H9 (cell line): ENCODE measurements at regions not wholly inside any gene's neighbourhood (a gene's known extent, or its start where the extent isn't known, plus 50 kb on each side); places are given as distances from the start of the nearest gene placed in this dataset.

Source experiments
- DNase-seq: peaks from one replicate; pipeline ENCODE4 v3.0.0-alpha.2; 2017
- H2AFZ ChIP-seq: one replicate; pipeline ENCODE4 v1.6.1; 2013; ENCODE audit warnings: mild to moderate bottlenecking, low read length, control low read depth, moderate library complexity
- H2AK5ac ChIP-seq: 2 replicates; pipeline ENCODE4 v1.6.1; 2013; ENCODE audit warnings: low read length, control low read depth, mixed read lengths; ENCODE audit not compliant: insufficient read length
- H2BK120ac ChIP-seq: one replicate; pipeline ENCODE4 v1.6.1; 2013; ENCODE audit warnings: low read depth, mild to moderate bottlenecking, low read length, control low read depth, inconsistent platforms; ENCODE audit not compliant: poor library complexity, severe bottlenecking
- H2BK12ac ChIP-seq: 2 replicates; pipeline ENCODE4 v1.6.1; 2013; ENCODE audit warnings: low read length, control low read depth, mixed read lengths, low read depth; ENCODE audit not compliant: insufficient read length
- H2BK15ac ChIP-seq: 2 replicates; pipeline ENCODE4 v1.6.1; 2013; ENCODE audit warnings: low read depth, low read length, control low read depth
- H2BK20ac ChIP-seq: one replicate; pipeline ENCODE4 v1.6.1; 2013; ENCODE audit warnings: low read depth, mild to moderate bottlenecking, low read length, control low read depth, inconsistent platforms; ENCODE audit not compliant: poor library complexity, severe bottlenecking
- H2BK5ac ChIP-seq: 2 replicates; pipeline ENCODE4 v1.6.1; 2013; ENCODE audit warnings: low read length, control low read depth, mixed read lengths; ENCODE audit not compliant: insufficient read length
- H3K14ac ChIP-seq: 2 replicates; pipeline ENCODE4 v1.6.1; 2013; ENCODE audit warnings: low read length, control low read depth; ENCODE audit not compliant: insufficient read depth
- H3K18ac ChIP-seq: 2 replicates; pipeline ENCODE4 v1.6.1; 2013; ENCODE audit warnings: low read depth, mild to moderate bottlenecking, mixed read lengths, low read length, control low read depth; ENCODE audit not compliant: insufficient read length
- H3K23ac ChIP-seq: 2 replicates; pipeline ENCODE4 v1.6.1; 2013; ENCODE audit warnings: low read length, control low read depth, mixed read lengths, low read depth; ENCODE audit not compliant: insufficient read length
- H3K23me2 ChIP-seq: 2 replicates; pipeline ENCODE4 v1.6.1; 2013; ENCODE audit warnings: low read depth, mild to moderate bottlenecking, mixed read lengths, low read length, control low read depth; ENCODE audit not compliant: insufficient read length, poor library complexity, severe bottlenecking
- H3K27ac ChIP-seq: 2 replicates; pipeline ENCODE4 v1.5.1; 2013; ENCODE audit warnings: low read length, control low read depth, mixed read lengths, low read depth; ENCODE audit not compliant: insufficient read length
- H3K27me3 ChIP-seq: 2 replicates; pipeline ENCODE4 v1.6.1; 2013; ENCODE audit warnings: low read length, control low read depth, inconsistent platforms; ENCODE audit not compliant: insufficient read depth
- H3K4ac ChIP-seq: 2 replicates; pipeline ENCODE4 v1.6.1; 2013; ENCODE audit warnings: low read depth, mild to moderate bottlenecking, control low read depth, inconsistent platforms, low read length, moderate library complexity
- H3K4me1 ChIP-seq: 2 replicates; pipeline ENCODE4 v1.6.1; 2013; ENCODE audit warnings: low read length, control low read depth, inconsistent platforms; ENCODE audit not compliant: insufficient read depth
- H3K4me2 ChIP-seq: 2 replicates; pipeline ENCODE4 v1.6.1; 2013; ENCODE audit warnings: low read length, control low read depth, mixed read lengths; ENCODE audit not compliant: insufficient read length, insufficient read depth
- H3K56ac ChIP-seq: 2 replicates; pipeline ENCODE4 v1.6.1; 2013; ENCODE audit warnings: low read depth, mild to moderate bottlenecking, mixed read lengths, low read length, control low read depth; ENCODE audit not compliant: insufficient read length
- H3K79me1 ChIP-seq: 2 replicates; pipeline ENCODE4 v1.6.1; 2013; ENCODE audit warnings: low read depth, mild to moderate bottlenecking, moderate library complexity, low read length, control low read depth, inconsistent platforms; ENCODE audit not compliant: insufficient read depth, poor library complexity, severe bottlenecking
- H3K79me2 ChIP-seq: 2 replicates; pipeline ENCODE4 v1.6.1; 2013; ENCODE audit warnings: low read length, control low read depth, inconsistent platforms; ENCODE audit not compliant: insufficient read depth
- H3K9ac ChIP-seq: 2 replicates; pipeline ENCODE4 v1.6.1; 2013; ENCODE audit warnings: low read length, control low read depth, mixed read lengths; ENCODE audit not compliant: insufficient read length; ENCODE audit errors: extremely low read depth
- H3K9me3 ChIP-seq: one replicate; pipeline ENCODE4 v1.6.1; 2013; ENCODE audit warnings: low read depth, low read length, inconsistent platforms; ENCODE audit not compliant: control insufficient read depth
- H3T11ph ChIP-seq: one replicate; pipeline ENCODE4 v1.6.1; 2013; ENCODE audit warnings: mild to moderate bottlenecking, low read length, control low read depth, inconsistent platforms
- H4K20me1 ChIP-seq: one replicate; pipeline ENCODE4 v1.6.1; 2013; ENCODE audit not compliant: control insufficient read depth, insufficient read length, insufficient read depth
- H4K5ac ChIP-seq: 2 replicates; pipeline ENCODE4 v1.6.1; 2013; ENCODE audit warnings: low read depth, mild to moderate bottlenecking, mixed read lengths, low read length, control low read depth; ENCODE audit not compliant: insufficient read length
- H4K8ac ChIP-seq: replicated peaks from 2 replicates; pipeline ENCODE4 v1.6.1; 2013; ENCODE audit warnings: low read length, control low read depth, mixed read lengths, low read depth; ENCODE audit not compliant: insufficient read length
- H4K91ac ChIP-seq: 2 replicates; pipeline ENCODE4 v1.6.1; 2013; ENCODE audit warnings: low read depth, mild to moderate bottlenecking, moderate library complexity, mixed read lengths, low read length, control low read depth; ENCODE audit not compliant: insufficient read length
- H3K27ac Mint-ChIP-seq, 3 experiments: 2 replicates in 2 of 3; 3 replicates in 1 of 3; pipeline ENCODE4 v1.8.0; 2020 to 2021; ENCODE audit warnings: mixed read lengths in 3 of 3, mild to moderate bottlenecking in 1 of 3, moderate library complexity in 1 of 3
- H3K27me3 Mint-ChIP-seq: 2 replicates; pipeline ENCODE4 v1.8.0; 2021; ENCODE audit warnings: low read depth, mild to moderate bottlenecking, moderate library complexity, mixed read lengths
- H3K36me3 Mint-ChIP-seq, 3 experiments: 2 replicates in 2 of 3; 3 replicates in 1 of 3; pipeline ENCODE4 v1.8.0; 2020 to 2021; ENCODE audit warnings: low read depth in 3 of 3, mixed read lengths in 3 of 3; ENCODE audit not compliant: insufficient read depth in 1 of 3
- H3K4me1 Mint-ChIP-seq, 2 experiments: 2 replicates each; pipeline ENCODE4 v1.8.0; 2020; ENCODE audit warnings: mixed read lengths in 2 of 2
- H3K4me3 Mint-ChIP-seq, 2 experiments: 2 replicates in 1 of 2; 3 replicates in 1 of 2; pipeline ENCODE4 v1.8.0; 2020 to 2021; ENCODE audit warnings: mild to moderate bottlenecking in 2 of 2, mixed read lengths in 2 of 2, moderate library complexity in 1 of 2
- H3K9me3 Mint-ChIP-seq, 2 experiments: 2 replicates in 1 of 2; 3 replicates in 1 of 2; pipeline ENCODE4 v1.8.0; 2020; ENCODE audit warnings: mild to moderate bottlenecking in 2 of 2, mixed read lengths in 2 of 2, moderate library complexity in 1 of 2
- WGBS: extraction: QIAGEN DNeasy Blood & Tissue Kit; methylation state at CpG from one replicate; pipeline ENCODE4 v1.1.7; 2013; ENCODE audit warnings: missing lambda C conversion rate, low lambda C conversion rate, mixed read lengths; ENCODE audit not compliant: insufficient read length; ENCODE audit errors: extremely low coverage; 5-methylcytosine and 5-hydroxymethylcytosine counted together
- TF ChIP-seq, protein P1 (sequence below): fragments of 200-600 bp; sonication (generic); conservative IDR thresholded peaks from 3 replicates; pipeline ENCODE4 v1.8.0; 2021; ENCODE audit warnings: antibody characterized with exemption, mild to moderate bottlenecking

DNA sequence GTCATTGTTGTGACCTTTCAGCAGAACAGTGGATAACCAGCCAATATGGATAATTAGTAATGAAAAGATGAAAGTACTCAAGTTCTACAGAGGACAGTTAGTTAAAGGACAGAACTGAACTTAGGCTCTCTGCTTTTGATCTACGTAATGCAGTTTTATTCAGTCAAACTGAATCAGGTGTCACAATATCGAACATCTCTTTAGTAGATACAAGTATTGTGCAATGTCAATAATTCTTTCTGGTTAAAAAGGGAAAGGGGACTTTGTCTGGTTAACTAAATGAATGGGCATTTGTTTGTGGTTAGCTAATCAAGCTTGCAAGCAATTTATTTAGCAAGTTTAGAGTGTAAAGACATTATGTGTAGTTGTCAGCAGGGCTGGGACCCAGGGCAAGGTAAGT, 562.2 kb upstream of the PTBP2 start:
- Histone ChIP-seq H3K14ac (no peak overlapping the region), H4K8ac (no peak overlapping the region), H4K20me1 (no peaks in the 10 kb centered on the region), H3K4me1 (no peaks in the 10 kb centered on the region), H3K27ac (no peak overlapping the region), H2BK20ac (no peak overlapping the region), H3K4me2 (no peak overlapping the region), H3K23me2 (no peaks in the 10 kb centered on the region), H2BK15ac (no peak overlapping the region), H3K4ac (no peak overlapping the region), H3K79me2 (no peaks in the 10 kb centered on the region), H3K23ac (no peak overlapping the region), H2AK5ac (no peak overlapping the region), H3K79me1 (no peaks in the 10 kb centered on the region), H2BK12ac (no peak overlapping the region), H2BK120ac (no peak overlapping the region), H4K5ac (no peak overlapping the region), H4K91ac (no peak overlapping the region), H3K9ac (no peak overlapping the region), H3K27me3 (no peaks in the 10 kb centered on the region), H3K18ac (no peak overlapping the region), H2BK5ac (no peak overlapping the region), H3K56ac (no peak overlapping the region), H3T11ph (no peak overlapping the region), H3K9me3 (no peaks in the 10 kb centered on the region), H2AFZ (no peak overlapping the region)
- Mint-ChIP-seq H3K36me3 (peaks cover 0 to 17% (median 2%) of the 10 kb centered on the region in 3 experiments; a peak in 3 of 7 replicates), H3K4me1 (peaks cover 2 to 3% of the 10 kb centered on the region in 2 experiments; a peak in 1 of 4 replicates), H3K4me3 (no peak overlapping the region), H3K27ac (no peak overlapping the region; a peak in 1 of 7 replicates), H3K27me3 (no peaks in the 10 kb centered on the region), H3K9me3 (peaks cover 3 to 12% of the 10 kb centered on the region in 2 experiments; a peak in 3 of 5 replicates)
- DNase-seq, result no peak
- WGBS, result no CpG with 5 or more reads among the region's 2 CpGs
- TF ChIP-seq, protein P1, sequence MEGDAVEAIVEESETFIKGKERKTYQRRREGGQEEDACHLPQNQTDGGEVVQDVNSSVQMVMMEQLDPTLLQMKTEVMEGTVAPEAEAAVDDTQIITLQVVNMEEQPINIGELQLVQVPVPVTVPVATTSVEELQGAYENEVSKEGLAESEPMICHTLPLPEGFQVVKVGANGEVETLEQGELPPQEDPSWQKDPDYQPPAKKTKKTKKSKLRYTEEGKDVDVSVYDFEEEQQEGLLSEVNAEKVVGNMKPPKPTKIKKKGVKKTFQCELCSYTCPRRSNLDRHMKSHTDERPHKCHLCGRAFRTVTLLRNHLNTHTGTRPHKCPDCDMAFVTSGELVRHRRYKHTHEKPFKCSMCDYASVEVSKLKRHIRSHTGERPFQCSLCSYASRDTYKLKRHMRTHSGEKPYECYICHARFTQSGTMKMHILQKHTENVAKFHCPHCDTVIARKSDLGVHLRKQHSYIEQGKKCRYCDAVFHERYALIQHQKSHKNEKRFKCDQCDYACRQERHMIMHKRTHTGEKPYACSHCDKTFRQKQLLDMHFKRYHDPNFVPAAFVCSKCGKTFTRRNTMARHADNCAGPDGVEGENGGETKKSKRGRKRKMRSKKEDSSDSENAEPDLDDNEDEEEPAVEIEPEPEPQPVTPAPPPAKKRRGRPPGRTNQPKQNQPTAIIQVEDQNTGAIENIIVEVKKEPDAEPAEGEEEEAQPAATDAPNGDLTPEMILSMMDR, result no peak
